ENCODE measurements at regions not wholly inside any gene's neighbourhood (a gene's known extent, or its start where the extent isn't known, plus 50 kb on each side); places are given as distances from the start of the nearest gene placed in this dataset.

DNA sequence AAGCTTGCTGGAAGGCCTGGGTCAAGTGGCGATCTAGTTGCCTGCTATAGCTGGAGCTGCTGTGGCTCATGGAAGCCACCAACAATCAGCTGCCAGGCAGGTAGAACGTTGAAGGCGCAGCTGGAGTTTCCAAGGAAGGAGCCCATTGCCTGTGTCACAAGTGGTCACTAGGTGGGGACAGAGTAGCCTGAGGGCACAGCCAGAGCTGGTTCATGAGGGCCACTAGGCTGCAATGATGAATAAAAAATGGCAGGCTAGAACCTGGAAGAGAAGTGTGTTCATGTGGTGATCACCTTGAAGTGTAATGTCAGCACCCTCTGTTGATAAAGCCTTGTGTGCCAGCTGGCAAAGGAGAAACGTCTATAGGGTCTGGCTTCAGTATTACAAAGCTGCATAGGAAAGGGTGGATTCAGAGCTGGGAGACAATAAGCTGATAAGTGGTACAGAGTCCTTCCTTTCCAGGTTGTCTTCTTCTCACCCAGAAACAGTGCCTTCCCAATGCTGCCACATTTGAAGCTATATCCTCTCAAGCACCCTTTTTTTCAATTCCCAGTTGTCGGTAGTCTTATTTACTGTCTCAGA lies 165.8 kb downstream of the EMP1 start:
- TF ChIP-seq SUZ12 (IDR thresholded peaks at IDR 0.05) (no peak), BHLHE40 (IDR thresholded peaks at IDR 0.05; ENCODE audit: borderline replicate concordance) (no peak), ELF4 (IDR thresholded peaks at IDR 0.05) (no peak), FOXK2 (IDR thresholded peaks at IDR 0.05) (no peak), CTBP1 (IDR thresholded peaks at IDR 0.05; ENCODE audit: borderline replicate concordance) (no peak), ZNF384 (IDR thresholded peaks at IDR 0.05) (no peak), ARNT (IDR thresholded peaks at IDR 0.05) (no peak), NFRKB (IDR thresholded peaks at IDR 0.05) (no peak), HDGF (IDR thresholded peaks at IDR 0.05; ENCODE audit: borderline replicate concordance) (no peak)
- TF ChIP-seq, protein P1, sequence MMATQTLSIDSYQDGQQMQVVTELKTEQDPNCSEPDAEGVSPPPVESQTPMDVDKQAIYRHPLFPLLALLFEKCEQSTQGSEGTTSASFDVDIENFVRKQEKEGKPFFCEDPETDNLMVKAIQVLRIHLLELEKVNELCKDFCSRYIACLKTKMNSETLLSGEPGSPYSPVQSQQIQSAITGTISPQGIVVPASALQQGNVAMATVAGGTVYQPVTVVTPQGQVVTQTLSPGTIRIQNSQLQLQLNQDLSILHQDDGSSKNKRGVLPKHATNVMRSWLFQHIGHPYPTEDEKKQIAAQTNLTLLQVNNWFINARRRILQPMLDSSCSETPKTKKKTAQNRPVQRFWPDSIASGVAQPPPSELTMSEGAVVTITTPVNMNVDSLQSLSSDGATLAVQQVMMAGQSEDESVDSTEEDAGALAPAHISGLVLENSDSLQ (IDR thresholded peaks at IDR 0.05) = no peak
- ChIA-PET CTCF (interaction anchor here (0.5 to 2.0 kb wide), 18 partner anchors 9 to 567 kb away, joined by 3 to 20 read pairs (median 4); no protein-coding TSS in a partner anchor), POLR2A (no interaction called here)
- DNase-seq (ENCODE audit: extremely low spot score) = peak; percentile 71

DNA sequence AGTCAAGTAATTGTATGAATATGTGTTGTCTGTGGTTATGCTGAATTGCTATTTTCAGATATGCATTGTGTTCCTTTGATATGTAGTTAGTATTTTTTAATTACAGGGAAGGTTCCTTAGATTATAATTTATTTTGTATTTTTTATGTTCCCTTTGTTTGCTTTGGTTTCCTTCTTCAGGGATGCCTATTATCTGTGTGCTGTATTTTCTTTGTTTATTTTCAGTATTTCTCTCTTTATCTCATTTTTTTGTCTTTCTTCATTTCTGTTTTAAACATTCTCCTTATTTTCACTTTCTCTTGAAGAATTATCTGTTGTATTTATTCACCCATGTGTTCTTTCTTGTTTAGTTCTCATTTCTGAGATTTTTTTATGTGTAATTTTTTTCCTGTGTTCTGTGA lies 163.1 kb downstream of the EMP1 start:
- no peak for DNase-seq (ENCODE audit: extremely low spot score)
- POLR2A ChIA-PET = no interaction called here
- CTCF ChIA-PET = no interaction called here
- TF ChIP-seq FOXA1 (IDR thresholded peaks at IDR 0.05) (no peak), NFRKB (IDR thresholded peaks at IDR 0.05) (no peak), HDGF (IDR thresholded peaks at IDR 0.05; ENCODE audit: borderline replicate concordance) (no peak), ZNF384 (IDR thresholded peaks at IDR 0.05) (no peak), ELF4 (IDR thresholded peaks at IDR 0.05) (no peak), FOXM1 (IDR thresholded peaks at IDR 0.05; ENCODE audit: borderline replicate concordance) (no peak), ARNT (IDR thresholded peaks at IDR 0.05) (no peak), LEF1 (IDR thresholded peaks at IDR 0.05; ENCODE audit: borderline replicate concordance) (no peak), BHLHE40 (IDR thresholded peaks at IDR 0.05; ENCODE audit: borderline replicate concordance) (no peak), CTBP1 (IDR thresholded peaks at IDR 0.05; ENCODE audit: borderline replicate concordance) (no peak), TARDBP (IDR thresholded peaks at IDR 0.05) (no peak), SUZ12 (IDR thresholded peaks at IDR 0.05) (no peak), L3MBTL2 (conservative IDR thresholded peaks at IDR 0.05) (no peak), SP1 (IDR thresholded peaks at IDR 0.05) (no peak), FOXK2 (IDR thresholded peaks at IDR 0.05) (no peak)
- TF ChIP-seq, protein P1 (IDR thresholded peaks at IDR 0.05) = no peak

DNA sequence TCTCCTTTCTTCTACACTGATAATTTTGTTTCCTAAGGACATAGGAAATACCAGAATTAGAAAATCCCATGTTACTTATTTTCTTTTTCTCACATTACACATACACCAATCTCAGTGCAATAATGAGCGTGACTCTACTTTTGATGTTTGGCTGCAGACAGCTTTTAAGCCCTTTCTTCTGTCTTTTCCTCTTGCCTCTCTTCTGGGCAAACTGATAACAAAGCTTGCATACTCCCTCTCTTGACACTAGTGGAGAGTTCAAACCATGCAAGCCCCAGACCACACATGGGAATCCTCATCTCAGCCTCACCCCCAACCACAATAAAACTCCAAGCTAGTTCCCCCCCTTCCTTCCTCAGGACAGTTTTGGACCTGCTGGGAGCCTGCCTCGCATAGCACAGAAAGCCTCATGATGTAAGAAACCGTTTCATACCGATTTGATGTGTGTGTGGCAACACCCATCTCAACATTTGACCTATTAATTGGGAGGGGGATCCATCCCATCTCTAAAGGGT lies 161.9 kb downstream of the EMP1 start:
- DNase-seq (ENCODE audit: extremely low spot score) = no peak
- CTCF ChIA-PET = no interaction called here
- POLR2A ChIA-PET = no interaction called here
- TF ChIP-seq BHLHE40 (IDR thresholded peaks at IDR 0.05; ENCODE audit: borderline replicate concordance) (no peak), HDGF (IDR thresholded peaks at IDR 0.05; ENCODE audit: borderline replicate concordance) (no peak), ZNF384 (IDR thresholded peaks at IDR 0.05) (no peak), FOXA1 (IDR thresholded peaks at IDR 0.05) (no peak), FOXM1 (IDR thresholded peaks at IDR 0.05; ENCODE audit: borderline replicate concordance) (no peak), CTBP1 (IDR thresholded peaks at IDR 0.05; ENCODE audit: borderline replicate concordance) (no peak), L3MBTL2 (conservative IDR thresholded peaks at IDR 0.05) (no peak), SUZ12 (IDR thresholded peaks at IDR 0.05) (no peak), ELF4 (IDR thresholded peaks at IDR 0.05) (no peak), FOXK2 (IDR thresholded peaks at IDR 0.05) (no peak), LEF1 (IDR thresholded peaks at IDR 0.05; ENCODE audit: borderline replicate concordance) (no peak), NFRKB (IDR thresholded peaks at IDR 0.05) (no peak)
- TF ChIP-seq, protein P1 (IDR thresholded peaks at IDR 0.05) = no peak

DNA sequence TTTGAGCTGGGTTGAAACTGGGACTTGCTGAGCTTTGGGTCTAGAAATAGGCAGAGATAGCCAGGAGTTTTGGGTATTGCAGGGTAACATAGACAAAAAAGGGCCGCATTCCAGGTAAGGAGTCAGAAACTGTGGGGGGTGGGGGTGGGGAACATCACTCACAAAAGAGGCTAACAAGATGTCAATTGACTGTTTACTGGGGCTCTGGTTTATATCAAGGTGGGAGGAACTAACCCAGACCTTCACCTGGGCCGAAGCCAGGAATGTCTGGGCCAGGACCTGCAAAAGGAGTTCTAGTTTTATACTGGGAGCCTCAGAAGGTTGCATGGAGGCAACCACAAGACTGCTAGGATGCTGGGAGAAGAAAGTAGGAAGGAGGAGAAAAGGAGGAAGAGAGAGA lies 154.4 kb downstream of the EMP1 start:
- CTCF ChIA-PET = interaction anchor here (0.6 to 2.1 kb wide), 2 partner anchors 11 kb away, joined by 3 to 7 read pairs; no protein-coding TSS in a partner anchor
- TF ChIP-seq ZNF384 (IDR thresholded peaks at IDR 0.05) (no peak), FOXK2 (IDR thresholded peaks at IDR 0.05) (no peak), LEF1 (IDR thresholded peaks at IDR 0.05; ENCODE audit: borderline replicate concordance) (no peak), ARNT (IDR thresholded peaks at IDR 0.05) (no peak), BHLHE40 (IDR thresholded peaks at IDR 0.05; ENCODE audit: borderline replicate concordance) (no peak), L3MBTL2 (conservative IDR thresholded peaks at IDR 0.05) (no peak), ELF4 (IDR thresholded peaks at IDR 0.05) (no peak)
- TF ChIP-seq, protein P1 (IDR thresholded peaks at IDR 0.05) = no peak
- POLR2A ChIA-PET = no interaction called here
- DNase-seq (ENCODE audit: extremely low spot score) = no peak

DNA sequence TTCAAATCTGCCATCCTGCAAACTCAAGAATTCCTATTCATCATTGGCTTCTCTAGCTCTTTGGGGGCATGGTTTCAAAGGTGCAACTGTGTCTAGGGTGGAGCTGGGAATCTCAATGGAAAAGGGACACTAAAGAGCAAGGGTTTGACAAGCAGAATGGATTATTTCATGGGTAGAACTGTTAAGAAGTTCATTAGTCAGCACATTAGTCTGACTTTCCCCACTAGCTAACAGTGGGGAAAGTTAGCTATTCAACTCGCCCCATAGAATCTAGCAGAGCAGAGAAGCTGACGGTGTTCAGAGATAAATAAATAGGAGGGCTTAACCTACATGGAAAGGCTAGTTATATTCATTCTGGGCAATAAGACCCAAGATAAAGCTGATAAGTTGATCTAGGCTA lies 153.9 kb downstream of the EMP1 start:
- no peak for TF ChIP-seq TARDBP (IDR thresholded peaks at IDR 0.05)
- TF ChIP-seq L3MBTL2 (conservative IDR thresholded peaks at IDR 0.05) = no peak
- TF ChIP-seq ZNF384 (IDR thresholded peaks at IDR 0.05) = no peak
- no peak for TF ChIP-seq CTBP1 (IDR thresholded peaks at IDR 0.05; ENCODE audit: borderline replicate concordance)
- TF ChIP-seq FOXM1 (IDR thresholded peaks at IDR 0.05; ENCODE audit: borderline replicate concordance) = no peak
- TF ChIP-seq NFRKB (IDR thresholded peaks at IDR 0.05) = no peak
- TF ChIP-seq ARNT (IDR thresholded peaks at IDR 0.05) = no peak
- no peak for TF ChIP-seq LEF1 (IDR thresholded peaks at IDR 0.05; ENCODE audit: borderline replicate concordance)
- TF ChIP-seq FOXK2 (IDR thresholded peaks at IDR 0.05) = no peak
- no peak for TF ChIP-seq HDGF (IDR thresholded peaks at IDR 0.05; ENCODE audit: borderline replicate concordance)
- no peak for TF ChIP-seq ELF4 (IDR thresholded peaks at IDR 0.05)
- no peak for TF ChIP-seq SUZ12 (IDR thresholded peaks at IDR 0.05)
- no peak for TF ChIP-seq SP1 (IDR thresholded peaks at IDR 0.05)
- TF ChIP-seq BHLHE40 (IDR thresholded peaks at IDR 0.05; ENCODE audit: borderline replicate concordance) = no peak
- TF ChIP-seq FOXA1 (IDR thresholded peaks at IDR 0.05) = no peak
- TF ChIP-seq, protein P1 (IDR thresholded peaks at IDR 0.05) = no peak
- POLR2A ChIA-PET = no interaction called here
- CTCF ChIA-PET = interaction anchor here (0.6 to 2.1 kb wide), 2 partner anchors 10 to 12 kb away, joined by 3 to 7 read pairs; no protein-coding TSS in a partner anchor
- no peak for DNase-seq (ENCODE audit: extremely low spot score)

All from HEK293T (cell line).